G401 (cell line): ENCODE measurements at regions not wholly inside any gene's neighbourhood (a gene's known extent, or its start where the extent isn't known, plus 50 kb on each side); places are given as distances from the start of the nearest gene placed in this dataset.
A peak's percentile ranks its signal among the peaks of the same experiment; 100 is the strongest.
"Not testable (repeated sequence)": the region's sequence is repeated elsewhere in the genome, so short reads cannot be mapped to it uniquely, and the experiment has no call there.

ENCODE experiments used
- DNase-seq: peaks from one replicate; pipeline ENCODE4 v3.0.0-alpha.2; 2015; ENCODE audit warnings: low spot score
- in situ Hi-C: cut with HindIII; loops from 2 replicates; pipeline ENCODE4 v1.10.0; 2016; ENCODE audit warnings: low sequenced_read_pairs, mixed read lengths

DNA sequence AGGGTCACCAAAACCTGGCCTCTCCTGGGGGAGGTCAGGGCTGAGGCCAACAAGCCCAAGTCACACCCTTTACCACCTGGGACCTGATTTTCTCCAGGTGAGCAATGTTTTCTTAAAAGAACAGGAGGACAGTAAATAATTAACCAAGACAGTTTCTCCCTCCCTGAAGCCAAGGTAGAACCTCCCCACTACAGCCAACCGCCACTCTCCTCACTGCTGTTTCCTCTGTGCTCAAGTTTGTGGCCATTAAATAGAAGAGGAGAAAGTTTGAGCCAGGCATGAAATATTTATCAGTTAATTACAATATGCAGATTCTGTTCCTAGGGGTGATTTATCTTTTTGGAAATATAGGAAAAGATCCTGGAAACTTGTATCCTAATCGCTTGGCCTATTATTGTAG lies 150.6 kb upstream of the ANKRD20A1 start:
- DNase-seq, in situ Hi-C loops: not testable (repeated sequence)

DNA sequence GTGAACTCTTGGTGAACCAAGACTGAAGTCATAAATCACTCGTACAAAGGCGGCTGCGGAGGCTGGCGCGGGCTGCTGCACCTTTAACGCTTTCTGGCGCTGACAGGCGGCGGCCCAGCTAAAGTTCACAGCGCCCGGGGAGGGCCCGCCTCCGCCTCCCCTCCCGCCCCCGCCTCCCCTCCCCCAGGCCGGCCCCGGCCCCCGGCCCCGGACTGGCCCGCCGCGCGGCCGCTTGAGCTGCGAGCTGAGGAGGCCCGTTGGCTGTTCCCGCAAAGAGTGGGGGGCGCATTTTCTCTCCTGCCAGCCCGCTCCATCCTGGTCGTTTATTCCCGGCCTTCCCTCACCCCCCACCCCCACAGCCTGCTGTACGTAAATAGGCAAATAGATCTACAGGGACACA lies 147.3 kb upstream of the ANKRD20A1 start:
- DNase-seq, in situ Hi-C loops: not testable (repeated sequence)

DNA sequence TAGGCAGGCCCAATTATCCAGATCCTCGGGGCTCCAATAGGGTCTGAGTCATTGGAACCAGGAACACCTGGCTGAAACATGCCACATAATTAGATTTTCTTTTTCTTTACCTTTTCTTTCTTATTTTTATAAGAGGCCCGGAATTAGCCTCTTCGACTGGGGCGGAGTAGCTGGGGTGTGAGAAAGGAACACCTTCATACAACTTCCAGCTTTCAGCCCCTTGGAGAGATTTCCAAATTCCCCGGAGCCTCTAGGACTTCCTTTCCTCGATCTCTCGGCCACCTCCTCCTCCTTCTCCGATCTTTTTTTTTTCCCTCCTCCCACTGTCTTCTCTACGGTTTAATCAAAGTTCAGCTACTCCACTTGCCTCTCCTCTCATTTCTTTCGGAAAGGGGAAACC lies 146.8 kb upstream of the ANKRD20A1 start:
- in situ Hi-C loops = not testable (repeated sequence)
- DNase-seq = peak; percentile 0

DNA sequence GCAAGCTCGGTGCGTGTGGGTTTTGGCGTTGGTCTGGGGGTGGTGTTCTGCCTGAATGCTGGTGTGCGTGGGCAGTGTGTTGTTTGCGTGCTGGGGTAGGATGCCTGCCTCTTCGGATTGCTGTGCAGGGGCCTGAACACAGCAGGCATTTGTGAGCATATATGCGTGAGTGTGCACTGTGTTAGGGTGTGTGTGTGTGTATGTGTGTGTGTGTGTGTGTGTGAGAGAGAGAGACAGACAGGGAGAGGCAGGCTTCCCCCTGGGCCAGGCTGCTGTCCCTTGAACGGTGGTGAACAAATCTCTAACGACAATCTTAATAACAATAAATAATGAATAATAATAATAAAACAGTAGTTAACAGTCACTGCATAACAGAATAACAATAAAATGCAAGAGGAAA lies 145.8 kb upstream of the ANKRD20A1 start:
- DNase-seq, in situ Hi-C loops: not testable (repeated sequence)

DNA sequence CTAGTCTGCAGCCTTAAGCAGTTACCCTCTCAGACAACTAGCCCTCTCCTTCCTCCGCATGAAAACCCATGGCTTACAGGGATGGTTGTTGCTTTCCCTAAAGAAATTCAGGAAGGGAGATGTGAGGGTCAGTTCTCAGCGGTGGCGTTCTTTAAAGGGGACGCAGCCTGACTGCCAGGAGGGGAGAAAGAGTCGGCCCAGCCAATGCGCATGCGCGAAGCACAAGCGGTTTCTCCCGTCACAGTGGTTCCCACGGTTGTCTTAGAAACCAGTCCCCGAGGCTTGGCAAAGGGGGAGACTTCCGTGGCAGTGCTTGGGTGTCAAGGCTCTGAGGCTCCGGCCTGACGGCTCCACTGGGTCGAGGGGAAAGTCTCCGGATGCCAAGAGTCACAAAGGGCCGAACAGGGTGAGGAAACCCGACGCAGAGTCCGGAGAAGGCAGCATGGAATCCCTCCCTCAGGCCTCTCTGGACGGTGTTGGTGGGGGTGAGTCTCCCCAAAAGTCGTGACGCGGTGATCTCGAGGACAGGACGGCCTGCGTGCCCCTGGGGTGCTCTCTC lies 140.8 kb upstream of the ANKRD20A1 start:
- DNase-seq, in situ Hi-C loops: not testable (repeated sequence)

DNA sequence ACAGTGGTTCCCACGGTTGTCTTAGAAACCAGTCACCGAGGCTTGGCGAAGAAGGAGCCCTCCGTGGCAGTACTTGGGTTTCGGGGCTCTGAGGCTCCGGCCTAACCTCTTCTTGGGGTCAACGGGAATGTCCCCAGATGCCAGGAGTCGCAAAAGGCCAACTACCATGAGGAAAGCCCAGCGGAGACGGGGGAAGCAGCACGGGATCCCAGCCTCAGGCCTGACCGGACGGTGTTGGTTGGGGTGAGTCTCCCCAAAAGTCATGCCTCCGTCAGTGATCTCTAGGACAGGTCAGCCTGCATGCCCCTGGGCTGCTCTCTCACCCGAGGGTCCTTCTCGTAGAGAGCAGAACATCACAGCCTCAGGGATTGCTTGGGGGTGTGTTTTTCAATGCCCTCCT lies 138.2 kb upstream of the ANKRD20A1 start:
- in situ Hi-C loops = not testable (repeated sequence)
- DNase-seq = peak; percentile 0

DNA sequence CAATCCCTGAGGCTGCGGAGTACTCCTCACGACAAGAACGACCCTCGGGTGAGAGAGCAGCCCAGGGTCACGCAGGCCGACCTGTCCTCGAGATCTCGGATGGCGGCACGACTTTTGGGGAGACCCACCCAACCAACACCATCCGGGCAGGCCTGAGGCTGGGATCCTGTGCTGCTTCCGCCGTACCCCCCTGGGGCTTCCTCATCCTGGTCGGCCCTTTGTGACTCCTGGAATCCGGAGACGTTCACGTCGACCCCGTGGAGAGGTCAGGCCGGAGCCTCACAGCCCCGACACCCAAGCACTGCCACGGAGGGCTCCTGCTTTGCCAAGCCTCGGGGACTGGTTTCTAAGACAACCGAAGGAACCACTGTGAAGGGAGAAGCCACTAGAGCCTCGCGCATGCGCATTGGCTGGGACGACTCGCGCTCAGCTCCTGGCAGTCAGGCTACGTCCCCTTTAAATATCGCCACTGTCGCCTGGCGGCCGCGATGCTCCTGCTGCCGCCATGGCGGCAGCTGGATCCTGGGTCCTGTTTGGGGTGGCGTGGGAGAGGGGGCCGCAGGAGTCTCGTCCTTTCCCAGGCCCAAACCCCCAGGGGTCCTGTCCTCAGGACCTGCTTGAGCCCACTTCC lies 136.2 kb upstream of the ANKRD20A1 start:
- DNase-seq, in situ Hi-C loops: not testable (repeated sequence)

DNA sequence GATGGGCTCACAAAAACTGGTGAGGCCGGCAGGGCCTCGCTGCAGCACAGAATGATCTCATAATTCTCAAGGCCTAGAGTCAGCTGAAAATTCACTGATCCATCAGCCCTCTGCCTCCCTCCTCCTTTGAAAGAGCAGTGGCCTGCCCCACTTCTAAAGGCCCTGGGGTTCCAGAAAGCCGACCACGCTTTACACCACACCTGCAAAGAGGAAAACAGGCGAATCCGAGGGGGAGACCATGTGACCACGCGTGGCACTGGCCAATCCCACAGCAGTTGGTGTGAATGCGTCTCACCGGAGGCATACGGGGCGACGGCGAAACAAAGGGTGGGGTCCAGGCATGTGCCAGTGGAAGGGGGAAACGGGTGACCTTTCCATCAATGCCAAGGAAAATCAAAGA lies 135.5 kb upstream of the ANKRD20A1 start:
- in situ Hi-C loops = not testable (repeated sequence)

DNA sequence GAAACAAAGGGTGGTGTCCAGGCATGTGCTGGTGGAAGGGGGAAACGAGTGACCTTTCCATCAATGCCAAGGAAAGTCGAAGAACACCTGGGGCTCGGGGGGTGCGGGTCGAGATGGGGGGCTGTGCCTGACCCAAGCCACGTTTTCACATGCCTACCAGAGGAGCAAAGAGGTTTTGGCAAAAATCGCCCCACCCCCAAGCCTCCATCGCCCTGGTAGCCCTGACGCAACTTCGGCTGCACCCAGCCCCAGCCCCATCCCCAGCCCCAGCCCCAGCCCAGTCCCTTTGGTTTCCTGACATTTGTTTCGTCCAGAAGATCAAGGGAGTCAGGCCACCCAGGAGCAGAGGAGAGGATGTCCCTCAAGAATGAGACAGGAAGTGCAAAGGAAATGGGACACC lies 133.8 kb upstream of the ANKRD20A1 start:
- in situ Hi-C loops, DNase-seq: not testable (repeated sequence)

More for the DNA sequence above, 135.5 kb upstream of the ANKRD20A1 start:
- not testable (repeated sequence) for DNase-seq

DNA sequence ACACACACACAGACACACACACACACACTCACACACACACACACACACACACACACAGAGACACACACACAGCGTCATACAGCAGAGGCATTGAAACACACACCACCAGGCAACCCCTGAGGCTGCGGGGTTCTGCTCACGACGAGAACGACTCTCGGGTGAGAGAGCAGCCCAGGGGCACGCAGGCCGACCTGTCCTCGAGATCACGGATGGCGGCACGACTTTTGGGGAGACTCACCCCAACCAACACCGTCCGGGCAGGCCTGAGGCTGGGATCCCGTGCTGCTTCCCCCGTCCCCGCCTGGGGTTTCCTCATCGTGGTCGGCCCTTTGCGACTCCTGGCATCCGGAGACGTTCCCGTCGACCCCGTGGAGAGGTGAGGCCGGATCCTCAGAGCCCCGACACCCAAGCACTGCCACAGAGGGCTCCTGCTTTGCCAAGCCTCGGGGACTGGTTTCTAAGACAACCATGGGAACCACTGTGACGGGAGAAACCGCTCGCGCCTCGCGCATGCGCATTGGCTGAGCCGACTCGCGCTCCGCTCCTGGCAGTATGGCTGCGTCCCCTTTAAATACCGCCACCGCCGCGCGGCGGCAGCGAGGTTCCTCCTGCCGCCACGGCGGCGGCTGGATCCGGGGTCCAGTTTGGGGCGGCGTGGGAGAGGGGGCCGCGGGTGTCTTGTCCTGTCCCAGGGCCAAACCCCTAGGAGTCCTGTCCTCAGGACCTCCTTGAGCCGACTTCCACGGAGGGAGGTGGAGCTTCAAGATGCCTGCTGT lies 132.3 kb upstream of the ANKRD20A1 start:
- in situ Hi-C loops, DNase-seq: not testable (repeated sequence)

DNA sequence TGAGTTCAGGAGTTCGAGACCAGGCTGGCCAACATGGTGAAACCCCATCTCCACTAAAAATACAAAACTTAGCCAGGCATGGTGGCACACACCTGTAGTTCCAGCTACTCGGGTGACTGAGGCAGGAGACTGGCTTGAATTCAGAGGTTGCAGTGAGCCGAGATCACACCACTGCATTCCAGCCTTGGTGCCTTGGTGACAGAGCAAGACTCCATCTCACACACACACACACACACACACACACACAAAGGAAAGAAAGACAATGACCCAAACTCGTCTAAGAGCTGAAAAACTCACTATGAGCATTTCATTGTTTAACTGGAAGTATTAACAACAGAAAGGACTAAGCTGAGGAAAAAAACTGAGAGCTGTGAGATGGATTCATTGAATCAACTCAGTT lies 95.6 kb upstream of the ANKRD20A1 start:
- DNase-seq, in situ Hi-C loops: not testable (repeated sequence)

DNA sequence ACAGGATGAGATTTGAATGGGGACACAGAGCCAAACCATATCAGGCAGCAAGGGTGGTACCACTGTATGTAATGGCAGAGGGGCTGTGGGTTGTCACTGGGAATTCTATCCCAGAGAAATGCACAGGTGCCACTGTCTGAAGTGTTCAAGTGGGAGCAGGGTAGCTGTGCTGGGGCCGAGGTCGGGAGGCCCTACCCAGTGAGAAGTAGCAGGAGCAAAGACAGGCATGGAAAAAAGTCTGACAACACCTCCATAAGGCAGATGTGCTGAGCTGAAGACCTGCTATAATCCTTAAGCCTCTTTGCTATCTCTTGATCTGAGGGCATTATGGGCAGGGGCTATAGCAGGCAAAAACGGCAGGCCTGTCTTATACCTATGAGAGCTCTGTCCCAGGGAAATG lies 86.9 kb upstream of the ANKRD20A1 start:
- in situ Hi-C loops, DNase-seq: not testable (repeated sequence)

DNA sequence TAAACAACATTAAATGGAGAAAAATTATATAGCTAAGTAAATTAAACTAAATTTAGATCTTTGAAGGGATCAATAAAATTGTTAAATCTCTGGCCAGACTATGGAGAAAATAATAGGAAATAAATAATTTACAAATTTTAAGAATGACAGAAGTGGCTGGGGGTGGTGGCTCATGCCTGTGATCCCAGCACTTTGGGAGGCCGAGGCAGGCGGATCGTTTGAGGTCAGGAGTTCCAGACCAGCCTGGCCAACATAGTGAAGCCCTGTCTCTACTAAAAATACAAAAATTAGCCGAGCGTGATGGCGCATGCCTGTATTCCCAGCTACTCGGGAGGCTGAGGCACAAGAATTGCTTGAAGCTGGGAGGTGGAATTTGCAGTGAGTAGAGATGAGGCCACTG lies 58.6 kb upstream of the ANKRD20A1 start:
- DNase-seq, in situ Hi-C loops: not testable (repeated sequence)
